ENCODE measurements at regions not wholly inside any gene's neighbourhood (a gene's known extent, or its start where the extent isn't known, plus 50 kb on each side); places are given as distances from the start of the nearest gene placed in this dataset.
A peak's percentile ranks its signal among the peaks of the same experiment; 100 is the strongest.
"Not testable (repeated sequence)": the region's sequence is repeated elsewhere in the genome, so short reads cannot be mapped to it uniquely, and the experiment has no call there.

GRCh38 chr12:65689508-65689907 is 134.8 kb upstream of the HMGA2 start:
- no peak for FAIRE-seq

- no peak for FAIRE-seq
Observed at GRCh38 chr12:65690477-65690876, 133.8 kb upstream of the HMGA2 start.

GRCh38 chr12:65694130-65694529 is 130.2 kb upstream of the HMGA2 start:
- no peak for FAIRE-seq

GRCh38 chr12:65695113-65695865 is 129.0 kb upstream of the HMGA2 start:
- no peak for FAIRE-seq

- FAIRE-seq = no peak
Observed at GRCh38 chr12:65696227-65696626, 128.1 kb upstream of the HMGA2 start.

- peak; percentile 95 for FAIRE-seq
Observed at GRCh38 chr12:65699251-65699650, 125.0 kb upstream of the HMGA2 start.

- peak; percentile 51 for FAIRE-seq
Observed at GRCh38 chr12:65703176-65703575, 121.1 kb upstream of the HMGA2 start.

- FAIRE-seq = peak; percentile 6
Observed at GRCh38 chr12:65705380-65705876, 118.9 kb upstream of the HMGA2 start.

GRCh38 chr12:65707051-65707450 is 117.2 kb upstream of the HMGA2 start:
- no peak for FAIRE-seq

- FAIRE-seq = no peak
Observed at GRCh38 chr12:65712260-65713004, 111.9 kb upstream of the HMGA2 start.

GRCh38 chr12:65715961-65716360 is 108.3 kb upstream of the HMGA2 start:
- no peak for FAIRE-seq

GRCh38 chr12:65720136-65721130 is 103.8 kb upstream of the HMGA2 start:
- FAIRE-seq = no peak

GRCh38 chr12:65721541-65722190 is 102.6 kb upstream of the HMGA2 start:
- FAIRE-seq = no peak

- FAIRE-seq = no peak
Observed at GRCh38 chr12:65725376-65725775, 98.9 kb upstream of the HMGA2 start.

GRCh38 chr12:65728455-65728847 is 95.8 kb upstream of the HMGA2 start:
- no peak for FAIRE-seq

- no peak for FAIRE-seq
Observed at GRCh38 chr12:65728848-65729793, 95.2 kb upstream of the HMGA2 start.

- FAIRE-seq = no peak
Observed at GRCh38 chr12:65731771-65732170, 92.5 kb upstream of the HMGA2 start.

GRCh38 chr12:65733643-65734042 is 90.6 kb upstream of the HMGA2 start:
- not testable (repeated sequence) for FAIRE-seq

GRCh38 chr12:65734226-65734625 is 90.1 kb upstream of the HMGA2 start:
- FAIRE-seq = no peak

- FAIRE-seq = no peak
Observed at GRCh38 chr12:65739606-65740005, 84.7 kb upstream of the HMGA2 start.

GRCh38 chr12:65740506-65740872 is 83.8 kb upstream of the HMGA2 start:
- no peak for FAIRE-seq
